HG02798 (cell line): ENCODE measurements at regions not wholly inside any gene's neighbourhood (a gene's known extent, or its start where the extent isn't known, plus 50 kb on each side); places are given as distances from the start of the nearest gene placed in this dataset.

Source experiments
- ATAC-seq: cut with Tn5 transposase; IDR thresholded peaks from one replicate; pipeline ENCODE4 v1.9.1; 2021; ENCODE audit warnings: mild to moderate bottlenecking; ENCODE audit not compliant: unreplicated experiment, poor library complexity

DNA sequence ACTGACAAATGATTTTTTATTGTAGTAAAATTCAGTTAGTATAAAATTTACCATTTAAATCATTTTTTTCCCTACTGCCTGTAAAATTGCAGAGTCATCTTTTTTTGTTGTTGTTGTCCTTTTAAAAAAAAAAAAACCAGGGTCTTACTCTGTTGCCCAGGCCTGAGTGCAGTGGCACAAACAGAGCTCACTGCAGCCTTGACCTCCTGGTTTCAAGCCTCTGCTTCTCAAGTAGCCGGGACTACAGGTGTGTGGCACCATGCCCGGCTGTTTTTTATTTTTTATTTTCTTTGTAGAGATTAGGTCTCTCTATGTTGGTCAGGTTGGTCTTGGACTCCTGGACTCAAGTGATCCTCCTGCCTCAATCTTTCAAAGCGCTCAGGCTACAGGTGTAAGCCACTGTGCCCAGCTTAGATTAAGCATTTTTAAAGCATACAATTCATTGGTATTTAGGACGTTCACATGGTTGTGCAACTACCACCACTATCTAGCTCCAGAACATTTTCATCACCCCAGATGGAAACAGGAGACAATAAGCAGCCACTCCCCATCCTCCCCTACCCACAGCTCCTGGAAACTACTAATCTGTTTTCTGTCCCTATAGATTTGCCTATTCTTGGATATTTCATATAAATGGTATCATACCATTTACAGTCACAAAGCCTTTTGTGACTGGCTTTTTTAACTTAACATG lies 59.7 kb upstream of the PGRMC2 start:
- no peak for ATAC-seq

DNA sequence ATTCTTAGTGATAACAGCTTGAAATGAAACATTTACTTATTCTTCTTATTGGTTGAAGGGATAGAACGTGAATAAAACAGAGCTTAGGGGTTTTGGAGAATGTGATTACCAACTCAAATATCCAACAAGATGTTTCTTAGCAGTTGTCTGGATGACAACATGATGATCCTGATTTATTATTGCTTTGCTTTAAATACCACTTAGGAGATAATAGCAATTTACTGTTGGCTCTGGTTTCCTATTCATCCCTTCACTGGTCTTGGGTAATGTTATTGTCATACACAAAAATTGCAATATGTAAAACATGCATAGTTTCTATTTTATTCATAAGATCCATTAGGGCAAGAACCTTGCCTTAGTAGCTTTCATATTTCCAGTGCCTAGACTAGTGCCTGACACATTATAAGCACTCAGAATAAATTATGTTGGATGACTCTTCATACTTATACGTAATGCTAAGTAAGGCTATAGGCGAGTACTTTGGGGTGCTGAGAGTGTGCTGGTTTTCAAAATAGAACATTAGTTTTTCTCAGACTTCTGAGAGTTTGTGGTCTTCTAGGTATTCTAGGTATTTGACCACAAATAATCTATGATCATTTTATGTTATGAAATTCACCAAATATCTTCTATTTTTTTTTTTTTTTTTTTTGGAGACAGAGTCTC lies 58.6 kb upstream of the PGRMC2 start:
- no peak for ATAC-seq

DNA sequence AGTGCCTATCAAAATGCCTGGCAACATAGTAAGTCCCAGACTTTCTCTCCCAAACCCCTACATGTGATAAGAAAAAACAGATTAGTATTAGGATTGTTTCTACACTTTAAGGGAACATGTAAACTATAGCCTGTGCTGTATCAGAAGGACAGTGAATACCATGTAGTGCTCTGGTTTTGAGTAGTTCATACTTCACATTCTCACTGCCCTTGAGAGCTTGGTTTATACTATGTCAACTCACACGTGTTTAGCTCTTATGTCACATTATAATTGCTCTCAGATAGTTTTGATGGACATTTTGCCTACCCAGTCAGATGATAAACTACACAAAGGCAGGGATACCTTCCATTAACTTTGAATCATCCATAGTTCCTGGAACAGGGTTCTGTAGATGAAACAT lies 58.0 kb upstream of the PGRMC2 start:
- ATAC-seq = no peak

DNA sequence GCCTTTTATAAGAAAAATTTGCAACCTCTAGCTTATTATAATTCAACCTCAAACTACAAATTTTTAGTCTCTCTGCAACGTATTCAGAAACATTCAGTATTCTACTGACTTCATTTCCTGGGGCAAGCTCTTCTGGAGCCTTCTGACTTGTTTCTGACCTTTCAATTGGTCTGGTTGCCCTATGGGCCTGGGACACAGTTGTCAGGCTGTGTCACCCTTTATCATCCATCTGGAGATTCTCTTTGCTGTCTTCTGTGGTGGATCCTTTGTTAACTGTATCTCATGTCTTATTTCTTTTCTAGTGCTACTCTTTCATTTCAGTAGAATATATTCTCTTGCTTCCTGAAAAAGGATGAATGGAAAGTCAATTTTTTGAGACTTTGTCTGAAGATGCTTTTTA lies 55.1 kb upstream of the PGRMC2 start:
- no peak for ATAC-seq

DNA sequence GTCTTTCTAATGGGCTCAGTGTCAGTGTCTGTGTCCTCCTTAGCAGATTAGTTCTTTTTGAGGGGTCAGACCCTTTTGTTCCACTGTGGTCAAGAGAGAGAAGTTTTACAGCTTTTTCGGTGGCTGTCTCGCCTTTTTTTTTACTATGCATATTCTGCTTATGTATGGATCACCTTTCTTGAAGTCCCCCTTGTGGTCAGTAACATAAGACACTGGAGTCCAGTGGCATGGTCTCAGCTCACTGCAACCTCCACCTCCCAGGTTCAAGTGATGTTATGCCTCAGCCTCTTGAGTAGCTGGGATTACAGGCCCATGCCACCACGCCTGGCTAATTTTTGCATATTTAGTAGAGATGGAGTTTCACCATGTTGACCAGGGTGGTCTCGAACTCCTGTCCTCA lies 54.0 kb upstream of the PGRMC2 start:
- no peak for ATAC-seq

DNA sequence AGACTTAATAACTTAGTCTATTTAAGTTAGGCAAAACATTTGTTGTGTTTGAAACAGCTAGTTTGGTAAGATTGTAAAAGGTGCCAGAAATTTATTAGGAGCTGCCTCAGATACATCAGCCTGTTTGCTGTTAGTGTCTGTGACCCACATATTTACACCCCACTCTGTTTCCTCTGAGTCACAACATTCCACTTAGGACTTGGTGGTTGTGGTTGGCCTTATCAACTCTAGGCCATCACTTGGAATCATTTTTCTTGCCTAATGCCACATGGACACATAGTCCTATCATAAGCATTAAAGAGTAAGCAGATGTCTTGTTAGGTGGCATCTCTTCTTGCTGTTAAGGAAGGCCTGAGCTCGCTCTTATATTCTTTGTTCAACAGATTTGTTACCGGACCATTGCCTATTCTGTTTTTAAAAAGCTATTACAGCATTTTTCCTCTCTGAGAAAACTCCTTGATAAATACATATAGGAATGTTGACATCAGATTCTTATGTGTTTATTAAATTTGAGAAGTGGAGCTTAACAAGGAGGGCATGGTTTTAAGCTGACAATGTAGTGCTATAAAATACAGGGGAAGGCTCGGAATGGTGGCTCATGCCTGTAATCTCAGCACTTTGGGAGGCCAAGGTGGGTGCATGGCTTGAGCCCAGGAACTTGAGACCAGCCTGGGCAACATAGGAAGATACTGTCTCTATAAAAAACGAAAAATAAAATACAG lies 51.2 kb upstream of the PGRMC2 start:
- no peak for ATAC-seq

DNA sequence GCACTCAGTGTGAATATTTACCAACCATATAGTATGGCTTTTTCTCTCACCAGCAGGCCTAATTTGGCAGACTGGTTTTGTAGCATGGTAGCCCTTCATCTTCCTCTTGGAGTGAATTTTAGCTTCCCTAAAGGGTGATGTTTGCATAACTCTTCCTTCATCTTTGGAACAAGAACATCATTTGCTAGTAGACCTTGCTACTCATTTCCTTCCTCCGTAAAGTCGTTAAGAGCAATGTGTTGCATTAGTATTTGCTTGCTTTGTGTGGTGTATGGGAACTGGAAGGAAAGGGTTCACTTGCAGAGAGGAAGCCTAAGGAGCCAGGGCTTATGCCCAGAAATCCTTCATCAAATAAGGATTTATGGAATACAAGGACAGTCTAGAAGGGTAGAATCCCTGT lies 50.2 kb upstream of the PGRMC2 start:
- ATAC-seq = no peak
